Left lung (tissue), 4 donors: ENCODE measurements at regions not wholly inside any gene's neighbourhood (a gene's known extent, or its start where the extent isn't known, plus 50 kb on each side); places are given as distances from the start of the nearest gene placed in this dataset.

Experiments
- ATAC-seq: fragments of 200-7000 bp; cut with Tn5 transposase; one replicate; pipeline ENCODE4 v1.9.1; 2020; ENCODE audit warnings: moderate library complexity
- DNase-seq, 4 donors: peaks; one replicate each; pipeline ENCODE4 v3.0.0-alpha.2; 2013 to 2020
- H3K27ac ChIP-seq, 2 donors: fragments of 200-600 bp; sonication (generic) in 1 of 2; one replicate each; pipeline versions ENCODE4 v1.5.0 to v1.8.0; 2020 to 2021
- H3K27me3 ChIP-seq, 2 donors: fragments of 200-600 bp; sonication (generic) in 1 of 2; one replicate each; pipeline versions ENCODE4 v1.5.0 to v1.8.0; 2020 to 2021
- H3K36me3 ChIP-seq, 2 donors: fragments of 200-600 bp; sonication (generic) in 1 of 2; one replicate each; pipeline versions ENCODE4 v1.5.0 to v1.8.0; 2020 to 2021
- H3K4me1 ChIP-seq, 2 donors: fragments of 200-600 bp; one replicate each; pipeline ENCODE4 v1.8.0; 2021
- H3K4me3 ChIP-seq, 2 donors: fragments of 200-600 bp; sonication (generic) in 1 of 2; one replicate each; pipeline versions ENCODE4 v1.5.0 to v1.8.0; 2020 to 2021; ENCODE audit warnings: mild to moderate bottlenecking in 1 of 2
- H3K9me3 ChIP-seq, 2 donors: fragments of 200-600 bp; sonication (generic) in 1 of 2; one replicate each; pipeline versions ENCODE4 v1.5.0 to v1.8.0; 2020 to 2021
- intact Hi-C, 2 donors: fragments of 100-400 bp; cut with DNase I; formaldehyde crosslinking; loops; one replicate each; pipeline versions ENCODE4 v1.11.2 to v1.14.2; 2022
- TF ChIP-seq, protein P1 (sequence below), 2 donors: fragments of 200-600 bp; sonication (generic) in 1 of 2; IDR thresholded peaks; one replicate each; pipeline versions ENCODE4 v1.5.0 to v1.8.0; 2021; ENCODE audit warnings: antibody characterized with exemption in 2 of 2
- donor health status: DM: no; HTN: yes; CAD: no.
- donor health status: DM: no; HTN: no; CAD: no.

DNA sequence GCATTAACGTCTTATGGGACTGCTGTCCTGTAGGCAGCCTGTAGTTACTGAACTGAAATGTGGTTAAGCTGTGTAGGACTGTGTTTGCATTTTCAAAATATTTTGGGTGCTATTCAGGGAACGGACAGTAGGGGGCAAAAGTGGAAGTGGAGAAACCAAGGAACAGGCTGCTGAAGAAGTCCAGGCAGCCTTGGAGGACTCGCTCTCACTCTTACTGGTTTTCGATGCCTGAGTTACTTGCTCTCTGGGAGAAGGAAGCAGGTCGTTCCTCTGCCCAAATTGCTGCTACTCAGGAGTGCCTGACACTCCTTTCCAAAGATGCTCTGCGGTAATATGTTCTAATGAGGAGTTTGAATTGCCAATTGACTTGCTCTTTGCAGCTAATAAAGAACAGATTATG, 64.5 kb upstream of the RBFOX1 start:
- Histone ChIP-seq H3K4me1 (no peaks in the 10 kb centered on the region), H3K4me3 (no peak overlapping the region), H3K36me3 (no peaks in the 10 kb centered on the region), H3K27ac (no peak overlapping the region), H3K27me3 (no peaks in the 10 kb centered on the region), H3K9me3 (peaks cover 0 to 3% of the 10 kb centered on the region in 2 donors)
- ATAC-seq: peak; percentile 68
- DNase-seq: peak in 2 of 4 donors; percentile 3 to 12
- TF ChIP-seq, protein P1, sequence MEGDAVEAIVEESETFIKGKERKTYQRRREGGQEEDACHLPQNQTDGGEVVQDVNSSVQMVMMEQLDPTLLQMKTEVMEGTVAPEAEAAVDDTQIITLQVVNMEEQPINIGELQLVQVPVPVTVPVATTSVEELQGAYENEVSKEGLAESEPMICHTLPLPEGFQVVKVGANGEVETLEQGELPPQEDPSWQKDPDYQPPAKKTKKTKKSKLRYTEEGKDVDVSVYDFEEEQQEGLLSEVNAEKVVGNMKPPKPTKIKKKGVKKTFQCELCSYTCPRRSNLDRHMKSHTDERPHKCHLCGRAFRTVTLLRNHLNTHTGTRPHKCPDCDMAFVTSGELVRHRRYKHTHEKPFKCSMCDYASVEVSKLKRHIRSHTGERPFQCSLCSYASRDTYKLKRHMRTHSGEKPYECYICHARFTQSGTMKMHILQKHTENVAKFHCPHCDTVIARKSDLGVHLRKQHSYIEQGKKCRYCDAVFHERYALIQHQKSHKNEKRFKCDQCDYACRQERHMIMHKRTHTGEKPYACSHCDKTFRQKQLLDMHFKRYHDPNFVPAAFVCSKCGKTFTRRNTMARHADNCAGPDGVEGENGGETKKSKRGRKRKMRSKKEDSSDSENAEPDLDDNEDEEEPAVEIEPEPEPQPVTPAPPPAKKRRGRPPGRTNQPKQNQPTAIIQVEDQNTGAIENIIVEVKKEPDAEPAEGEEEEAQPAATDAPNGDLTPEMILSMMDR (IDR thresholded peaks at IDR 0.05): peak in 1 of 2 donors; percentile 30
- intact Hi-C loops: no loop called here

DNA sequence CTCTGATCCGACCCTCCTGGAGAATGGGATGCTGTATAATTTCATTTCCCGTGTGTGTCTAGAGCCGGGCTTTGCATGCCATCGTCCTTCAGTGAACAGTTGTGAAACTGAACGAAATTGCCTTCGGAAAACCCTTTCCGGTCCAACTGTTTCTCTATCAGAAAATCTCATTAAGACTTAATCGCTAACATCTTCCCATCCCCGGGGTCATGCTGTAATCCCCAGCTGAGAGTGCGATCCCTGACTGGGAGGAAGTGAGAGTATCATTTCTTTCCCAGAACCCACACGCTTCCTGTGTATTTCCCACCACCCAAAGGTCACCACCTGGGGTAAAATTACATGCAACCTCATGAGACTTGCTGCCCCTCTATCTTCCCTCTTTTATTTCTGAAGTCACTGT, 75.6 kb upstream of the RBFOX1 start:
- TF ChIP-seq, protein P1 (IDR thresholded peaks at IDR 0.05): no peak
- H3K27ac ChIP-seq: no peak overlapping the region
- no peak overlapping the region for H3K4me3 ChIP-seq
- ATAC-seq: no peak
- H3K4me1 ChIP-seq: no peaks in the 10 kb centered on the region
- intact Hi-C loops: no loop called here
- H3K27me3 ChIP-seq: no peaks in the 10 kb centered on the region
- no peaks in the 10 kb centered on the region for H3K9me3 ChIP-seq
- DNase-seq: no peak
- no peaks in the 10 kb centered on the region for H3K36me3 ChIP-seq

DNA sequence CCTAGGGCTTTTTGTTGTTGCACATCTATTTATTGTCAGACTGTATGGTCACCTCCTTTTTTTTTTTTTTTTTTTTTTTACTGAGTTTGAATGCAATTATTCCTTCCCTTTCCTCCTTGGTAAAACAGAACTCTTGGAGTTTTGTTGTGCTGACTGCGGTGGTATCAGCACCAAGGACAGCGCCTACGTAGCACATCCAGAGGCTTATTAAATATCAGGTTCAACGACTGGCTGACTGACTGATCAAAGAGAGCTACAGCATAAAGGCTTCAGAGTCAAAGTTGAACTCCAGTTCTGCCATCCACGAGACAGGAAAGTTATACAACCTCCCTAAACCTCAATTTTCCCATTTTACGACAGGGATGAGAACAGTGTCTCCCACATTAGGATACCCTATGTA, 86.1 kb upstream of the RBFOX1 start:
- ATAC-seq (no peak), DNase-seq (peak in 1 of 4 donors; percentile 45)
- intact Hi-C loops: no loop called here
- Histone ChIP-seq H3K9me3 (no peaks in the 10 kb centered on the region), H3K4me1 (no peaks in the 10 kb centered on the region), H3K27me3 (no peaks in the 10 kb centered on the region), H3K27ac (no peak overlapping the region), H3K4me3 (no peak overlapping the region), H3K36me3 (no peaks in the 10 kb centered on the region)
- TF ChIP-seq, protein P1 (IDR thresholded peaks at IDR 0.05): no peak

DNA sequence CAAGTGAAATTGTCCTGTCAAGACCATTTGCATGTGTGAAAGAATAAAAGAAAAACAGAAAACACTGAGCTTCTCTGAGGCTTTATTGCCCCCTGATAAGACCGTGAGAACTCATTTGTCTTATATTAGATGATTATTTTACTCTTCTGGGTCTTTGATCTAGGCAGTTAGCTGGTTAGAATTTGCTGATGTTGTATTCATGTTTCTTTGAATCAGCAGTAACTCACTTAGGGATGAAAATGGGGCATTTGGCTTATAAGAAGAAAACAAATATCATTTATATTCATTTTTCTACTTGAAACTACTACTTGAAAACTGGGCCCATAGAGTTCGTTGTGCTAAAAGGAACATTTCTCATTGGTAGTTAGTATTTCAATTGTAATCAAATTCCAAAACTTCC, 93.1 kb upstream of the RBFOX1 start:
- intact Hi-C loops: no loop called here
- TF ChIP-seq, protein P1 (IDR thresholded peaks at IDR 0.05): no peak
- no peak overlapping the region for H3K4me3 ChIP-seq
- H3K27ac ChIP-seq: no peak overlapping the region
- ATAC-seq (no peak), DNase-seq (no peak)
- peaks cover 0 to 2% of the 10 kb centered on the region in 2 donors for H3K9me3 ChIP-seq
- H3K27me3 ChIP-seq: no peaks in the 10 kb centered on the region
- H3K4me1 ChIP-seq: no peaks in the 10 kb centered on the region
- no peaks in the 10 kb centered on the region for H3K36me3 ChIP-seq

DNA sequence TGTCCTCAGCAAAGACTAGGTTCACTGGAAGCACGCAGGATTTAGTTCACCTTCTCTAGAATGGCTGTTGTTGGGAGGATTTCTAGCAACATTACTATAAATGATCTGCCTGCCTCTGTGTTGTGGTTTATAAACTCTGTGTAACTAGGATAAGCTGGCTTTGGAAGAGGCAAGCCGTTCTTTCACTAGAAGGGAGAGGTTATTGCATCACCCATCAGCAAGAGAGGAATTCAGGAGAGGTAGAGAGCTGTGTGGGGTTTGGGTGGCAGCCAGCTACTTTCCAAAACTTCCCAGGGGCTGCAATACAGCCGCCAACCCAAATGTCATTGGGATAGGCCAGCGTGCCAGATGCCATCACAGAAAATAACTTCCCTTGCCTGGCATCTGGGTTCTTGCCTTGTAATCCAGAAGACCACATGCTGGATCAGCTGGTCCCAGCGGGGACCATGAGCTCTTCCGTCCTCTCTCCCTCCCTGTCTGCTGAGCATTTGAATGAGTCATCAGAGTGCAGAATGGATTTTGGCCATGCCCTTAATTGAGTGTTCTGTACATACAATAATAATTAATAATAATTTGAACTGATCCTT, 95.7 kb upstream of the RBFOX1 start:
- Histone ChIP-seq H3K4me1 (no peaks in the 10 kb centered on the region), H3K4me3 (no peak overlapping the region), H3K27me3 (no peaks in the 10 kb centered on the region), H3K36me3 (no peaks in the 10 kb centered on the region), H3K27ac (no peak overlapping the region), H3K9me3 (peaks cover 0 to 2% of the 10 kb centered on the region in 2 donors)
- ATAC-seq (no peak), DNase-seq (no peak)
- intact Hi-C loops: no loop called here
- TF ChIP-seq, protein P1 (IDR thresholded peaks at IDR 0.05): no peak
